HEK293 (cell line): ENCODE measurements at regions not wholly inside any gene's neighbourhood (a gene's known extent, or its start where the extent isn't known, plus 50 kb on each side); places are given as distances from the start of the nearest gene placed in this dataset.
A peak's percentile ranks its signal among the peaks of the same experiment; 100 is the strongest.

ENCODE experiments used
- CTCF ChIA-PET: fragments of 350-600 bp; formaldehyde crosslinking; extraction: SDS; loops from one replicate; lab custom pipeline; 2021; ENCODE audit warnings: antibody characterized with exemption; lab: Yijun Ruan, JAX
- POLR2A ChIA-PET: fragments of 300-600 bp; formaldehyde crosslinking; extraction: SDS; loops from one replicate; lab custom pipeline; 2020; ENCODE audit warnings: antibody characterized with exemption, inconsistent platforms; lab: Yijun Ruan, JAX
- H3K27ac ChIP-seq: fragments of 200-500 bp; sonication (Bioruptor generic); 2 replicates; pipeline ENCODE4 v1.5.1; 2014; ENCODE audit warnings: low read depth, low read length, control low read depth, inconsistent platforms; ENCODE audit errors: extremely low read depth
- H3K36me3 ChIP-seq, 2 experiments: fragments of 200-500 bp in 1 of 2; sonication (Bioruptor generic) in 1 of 2; 1 replicate in 1 of 2; 2 replicates in 1 of 2; pipeline ENCODE4 v1.5.1; 2014 to 2017; ENCODE audit warnings: inconsistent platforms in 2 of 2, low read length in 2 of 2; ENCODE audit not compliant: control insufficient read depth in 2 of 2, insufficient read depth in 1 of 2
- H3K4me1 ChIP-seq: fragments of 200-500 bp; sonication (Bioruptor generic); 2 replicates; pipeline ENCODE4 v1.5.1; 2014; ENCODE audit warnings: mild to moderate bottlenecking, low read length, inconsistent platforms; ENCODE audit not compliant: control insufficient read depth, insufficient read depth
- H3K4me3 ChIP-seq: 2 replicates; pipeline ENCODE4 v1.5.1; 2011; ENCODE audit warnings: low read depth, mild to moderate bottlenecking, control low read depth, low read length, moderate library complexity
- H3K9me3 ChIP-seq: fragments of 200-500 bp; sonication (Bioruptor generic); 2 replicates; pipeline ENCODE4 v1.5.1; 2014; ENCODE audit warnings: low read depth, low read length, inconsistent platforms; ENCODE audit not compliant: control insufficient read depth, insufficient read depth
- FEZF1 ChIP-seq: fragments of 450-650 bp; formaldehyde crosslinking; IDR thresholded peaks from 2 replicates; pipeline ENCODE4 v1.5.1; 2016; ENCODE audit warnings: missing biosample characterization, missing genetic modification characterization
- REPIN1 ChIP-seq: fragments of 450-650 bp; formaldehyde crosslinking; IDR thresholded peaks from 2 replicates; pipeline ENCODE4 v1.5.1; 2017; ENCODE audit warnings: missing biosample characterization, missing genetic modification characterization, low read depth
- SCRT2 ChIP-seq: fragments of 450-650 bp; formaldehyde crosslinking; IDR thresholded peaks from 2 replicates; pipeline ENCODE4 v1.5.1; 2016; ENCODE audit warnings: missing biosample characterization, missing genetic modification characterization
- ZBTB17 ChIP-seq: fragments of 450-650 bp; formaldehyde crosslinking; IDR thresholded peaks from 2 replicates; pipeline ENCODE4 v1.5.1; 2016; ENCODE audit warnings: missing biosample characterization, missing genetic modification characterization
- ZBTB21 ChIP-seq: fragments of 450-650 bp; formaldehyde crosslinking; IDR thresholded peaks from 2 replicates; pipeline ENCODE4 v1.5.1; 2017; ENCODE audit warnings: missing biosample characterization, missing genetic modification characterization
- ZNF221 ChIP-seq: fragments of 450-650 bp; formaldehyde crosslinking; IDR thresholded peaks from 2 replicates; pipeline ENCODE4 v1.5.1; 2017; ENCODE audit warnings: missing biosample characterization, missing genetic modification characterization, borderline replicate concordance
- ZNF239 ChIP-seq: fragments of 450-650 bp; formaldehyde crosslinking; IDR thresholded peaks from 2 replicates; pipeline ENCODE4 v1.5.1; 2016; ENCODE audit warnings: missing biosample characterization, missing genetic modification characterization
- ZNF350 ChIP-seq: fragments of 450-650 bp; formaldehyde crosslinking; IDR thresholded peaks from 2 replicates; pipeline ENCODE4 v1.5.0; 2017; ENCODE audit warnings: missing biosample characterization, mild to moderate bottlenecking, missing genetic modification characterization
- ZNF366 ChIP-seq: fragments of 450-650 bp; formaldehyde crosslinking; conservative IDR thresholded peaks from 2 replicates; pipeline ENCODE4 v1.5.1; 2016; ENCODE audit warnings: missing biosample characterization, missing genetic modification characterization
- ZNF37A ChIP-seq: fragments of 450-650 bp; IDR thresholded peaks from 2 replicates; pipeline ENCODE4 v1.5.1; 2018; ENCODE audit warnings: missing biosample characterization, missing genetic modification characterization
- ZNF423 ChIP-seq: fragments of 450-650 bp; formaldehyde crosslinking; IDR thresholded peaks from 2 replicates; pipeline ENCODE4 v1.5.1; 2016; ENCODE audit warnings: missing biosample characterization, missing genetic modification characterization
- ZNF571 ChIP-seq: fragments of 450-650 bp; formaldehyde crosslinking; IDR thresholded peaks from 2 replicates; pipeline ENCODE4 v1.5.0; 2017; ENCODE audit warnings: missing biosample characterization, missing genetic modification characterization
- ZNF629 ChIP-seq: fragments of 450-650 bp; formaldehyde crosslinking; IDR thresholded peaks from 2 replicates; pipeline ENCODE4 v1.5.1; 2017; ENCODE audit warnings: missing biosample characterization, missing genetic modification characterization
- ZNF658 ChIP-seq: fragments of 450-650 bp; formaldehyde crosslinking; IDR thresholded peaks from 2 replicates; pipeline ENCODE4; 2016; ENCODE audit warnings: missing biosample characterization, missing genetic modification characterization
- ZNF777 ChIP-seq: fragments of 450-650 bp; formaldehyde crosslinking; IDR thresholded peaks from 2 replicates; pipeline ENCODE4 v1.5.1; 2017; ENCODE audit warnings: missing biosample characterization, missing genetic modification characterization, borderline replicate concordance
- ZNF843 ChIP-seq: fragments of 450-650 bp; formaldehyde crosslinking; IDR thresholded peaks from 2 replicates; pipeline ENCODE4 v1.5.1; 2016; ENCODE audit warnings: missing biosample characterization, missing genetic modification characterization
- TF ChIP-seq, protein P1 (sequence below): IDR thresholded peaks from 2 replicates; pipeline ENCODE4 v1.6.1; 2011; ENCODE audit warnings: mild to moderate bottlenecking, low read depth, low read length, borderline replicate concordance
- TF ChIP-seq, protein P2 (sequence below): sonication (generic); formaldehyde crosslinking; IDR thresholded peaks from 2 replicates; pipeline ENCODE4 v1.8.1; 2022; ENCODE audit warnings: mild to moderate bottlenecking, moderate library complexity, missing genetic modification reagents
- TF ChIP-seq, protein P3 (sequence below): fragments of 450-650 bp; formaldehyde crosslinking; IDR thresholded peaks from 2 replicates; pipeline ENCODE4 v1.5.1; 2016; ENCODE audit warnings: missing biosample characterization, missing genetic modification characterization
- TF ChIP-seq, protein P4 (sequence below): fragments of 450-650 bp; formaldehyde crosslinking; IDR thresholded peaks from 2 replicates; pipeline ENCODE4 v1.5.1; 2016; ENCODE audit warnings: missing biosample characterization, missing genetic modification characterization
- TF ChIP-seq, protein P5 (sequence below): fragments of 450-650 bp; formaldehyde crosslinking; IDR thresholded peaks from 2 replicates; pipeline ENCODE4 v1.5.1; 2016; ENCODE audit warnings: missing biosample characterization, missing genetic modification characterization
- TF ChIP-seq, protein P6 (sequence below): fragments of 450-650 bp; formaldehyde crosslinking; IDR thresholded peaks from 2 replicates; pipeline ENCODE4 v1.5.1; 2016; ENCODE audit warnings: missing biosample characterization, missing genetic modification characterization
- TF ChIP-seq, protein P7 (sequence below): fragments of 450-650 bp; formaldehyde crosslinking; IDR thresholded peaks from 2 replicates; pipeline ENCODE4 v1.5.1; 2016; ENCODE audit warnings: missing biosample characterization, missing genetic modification characterization

- no peak for TF ChIP-seq ZNF221 (tag by site-specific recombination)
Measured at GRCh38 chr16:80263848-80264694, 276.7 kb upstream of the DYNLRB2 start (continued).

DNA sequence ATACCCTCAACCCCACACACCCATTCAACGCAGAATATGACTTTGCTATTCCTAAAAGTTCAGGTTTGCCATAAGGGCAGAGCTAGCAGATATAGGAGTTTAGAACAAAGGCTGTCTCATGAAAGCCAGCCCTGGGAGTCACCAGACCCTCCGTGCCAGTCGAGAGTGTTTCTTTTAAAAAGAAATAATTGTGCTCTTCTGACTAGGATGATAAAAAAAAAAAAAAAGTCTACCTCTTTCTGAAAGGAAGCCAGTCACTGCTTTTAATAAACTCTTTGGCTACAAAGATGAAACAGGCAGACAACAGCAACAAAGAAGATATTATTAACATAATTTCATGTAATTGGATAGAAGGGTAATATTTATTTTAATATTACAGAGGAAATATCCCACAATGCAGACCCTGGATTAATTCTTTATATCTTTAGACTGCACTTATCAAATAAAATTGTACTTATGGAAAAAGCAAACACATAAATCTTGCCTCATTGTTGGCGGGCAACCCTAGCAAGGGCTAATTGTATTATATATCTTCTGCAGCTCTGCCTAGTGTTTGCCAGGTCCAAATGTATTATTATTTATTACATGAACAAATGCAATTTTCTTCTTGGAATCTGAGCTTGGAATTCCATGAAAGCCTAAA lies 277.5 kb upstream of the DYNLRB2 start:
- Histone ChIP-seq H3K9me3 (no peaks in the 10 kb centered on the region), H3K36me3 (no peaks in the 10 kb centered on the region), H3K27ac (no peak overlapping the region), H3K4me3 (no peak overlapping the region), H3K4me1 (peaks cover 5% of the 10 kb centered on the region)
- ChIA-PET POLR2A (no interaction called here), CTCF (interaction anchor here (0.6 kb wide), 1 partner anchor 254 kb away, joined by 6 read pairs; no protein-coding TSS in a partner anchor)
- TF ChIP-seq, protein P1, sequence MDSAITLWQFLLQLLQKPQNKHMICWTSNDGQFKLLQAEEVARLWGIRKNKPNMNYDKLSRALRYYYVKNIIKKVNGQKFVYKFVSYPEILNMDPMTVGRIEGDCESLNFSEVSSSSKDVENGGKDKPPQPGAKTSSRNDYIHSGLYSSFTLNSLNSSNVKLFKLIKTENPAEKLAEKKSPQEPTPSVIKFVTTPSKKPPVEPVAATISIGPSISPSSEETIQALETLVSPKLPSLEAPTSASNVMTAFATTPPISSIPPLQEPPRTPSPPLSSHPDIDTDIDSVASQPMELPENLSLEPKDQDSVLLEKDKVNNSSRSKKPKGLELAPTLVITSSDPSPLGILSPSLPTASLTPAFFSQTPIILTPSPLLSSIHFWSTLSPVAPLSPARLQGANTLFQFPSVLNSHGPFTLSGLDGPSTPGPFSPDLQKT, result no peak
- TF ChIP-seq, protein P2, sequence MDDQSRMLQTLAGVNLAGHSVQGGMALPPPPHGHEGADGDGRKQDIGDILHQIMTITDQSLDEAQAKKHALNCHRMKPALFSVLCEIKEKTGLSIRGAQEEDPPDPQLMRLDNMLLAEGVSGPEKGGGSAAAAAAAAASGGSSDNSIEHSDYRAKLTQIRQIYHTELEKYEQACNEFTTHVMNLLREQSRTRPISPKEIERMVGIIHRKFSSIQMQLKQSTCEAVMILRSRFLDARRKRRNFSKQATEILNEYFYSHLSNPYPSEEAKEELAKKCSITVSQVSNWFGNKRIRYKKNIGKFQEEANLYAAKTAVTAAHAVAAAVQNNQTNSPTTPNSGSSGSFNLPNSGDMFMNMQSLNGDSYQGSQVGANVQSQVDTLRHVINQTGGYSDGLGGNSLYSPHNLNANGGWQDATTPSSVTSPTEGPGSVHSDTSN, result no peak
- TF ChIP-seq ZNF239 (tag by site-specific recombination), result no peak
- TF ChIP-seq, protein P3, sequence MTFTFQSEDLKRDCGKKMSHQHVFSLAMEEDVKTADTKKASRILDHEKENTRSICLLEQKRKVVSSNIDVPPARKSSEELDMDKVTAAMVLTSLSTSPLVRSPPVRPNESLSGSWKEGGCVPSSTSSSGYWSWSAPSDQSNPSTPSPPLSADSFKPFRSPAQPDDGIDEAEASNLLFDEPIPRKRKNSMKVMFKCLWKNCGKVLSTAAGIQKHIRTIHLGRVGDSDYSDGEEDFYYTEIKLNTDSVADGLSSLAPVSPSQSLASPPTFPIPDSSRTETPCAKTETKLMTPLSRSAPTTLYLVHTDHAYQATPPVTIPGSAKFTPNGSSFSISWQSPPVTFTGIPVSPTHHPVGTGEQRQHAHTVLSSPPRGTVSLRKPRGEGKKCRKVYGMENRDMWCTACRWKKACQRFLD (tag by site-specific recombination), result no peak
- no peak for TF ChIP-seq ZNF350 (tag by site-specific recombination)
- no peak for TF ChIP-seq ZNF658 (tag by site-specific recombination)
- TF ChIP-seq ZNF423, result no peak
- no peak for TF ChIP-seq ZNF777

DNA sequence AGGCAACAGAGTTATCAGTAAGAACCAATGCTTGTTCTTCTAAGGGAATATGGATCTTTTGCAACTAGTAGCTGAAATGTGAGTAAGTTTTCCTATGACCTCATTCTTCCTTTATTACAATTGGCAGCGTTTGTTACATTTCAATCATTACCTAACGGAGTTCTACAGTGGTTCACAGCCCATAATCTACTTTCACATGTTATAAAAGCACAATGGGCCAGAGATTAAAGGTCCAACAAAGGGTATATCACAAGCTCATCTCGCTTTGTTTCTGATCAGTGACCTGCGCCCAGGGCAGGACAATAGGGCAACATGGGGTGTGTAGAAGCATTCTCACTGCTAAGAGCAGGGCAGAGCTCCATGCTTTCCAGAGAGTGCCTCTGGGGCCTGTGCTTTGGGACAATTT lies 279.9 kb upstream of the DYNLRB2 start:
- no peak overlapping the region for H3K27ac ChIP-seq
- ChIA-PET POLR2A (no interaction called here), CTCF (no interaction called here)
- H3K9me3 ChIP-seq, result no peaks in the 10 kb centered on the region
- H3K4me3 ChIP-seq, result no peak overlapping the region
- H3K4me1 ChIP-seq, result peaks cover 5% of the 10 kb centered on the region
- no peaks in the 10 kb centered on the region for H3K36me3 ChIP-seq
- TF ChIP-seq ZNF571 (tag by site-specific recombination) (no peak), FEZF1 (tag by site-specific recombination) (peak; percentile 46), ZNF629 (peak; percentile 80), REPIN1 (tag by site-specific recombination) (no peak), ZNF366 (tag by site-specific recombination) (0 out of 2 replicates have a peak, but pooled peaks have one; percentile 38), SCRT2 (tag by site-specific recombination) (peak; percentile 73), ZBTB17 (tag by site-specific recombination) (peak; percentile 24; the same call in 1 of the 2 replicates), ZBTB21 (tag by site-specific recombination) (peak; percentile 67), ZNF37A (tag by site-specific recombination) (no peak), ZNF843 (tag by site-specific recombination) (peak; percentile 75)
- TF ChIP-seq, protein P4, sequence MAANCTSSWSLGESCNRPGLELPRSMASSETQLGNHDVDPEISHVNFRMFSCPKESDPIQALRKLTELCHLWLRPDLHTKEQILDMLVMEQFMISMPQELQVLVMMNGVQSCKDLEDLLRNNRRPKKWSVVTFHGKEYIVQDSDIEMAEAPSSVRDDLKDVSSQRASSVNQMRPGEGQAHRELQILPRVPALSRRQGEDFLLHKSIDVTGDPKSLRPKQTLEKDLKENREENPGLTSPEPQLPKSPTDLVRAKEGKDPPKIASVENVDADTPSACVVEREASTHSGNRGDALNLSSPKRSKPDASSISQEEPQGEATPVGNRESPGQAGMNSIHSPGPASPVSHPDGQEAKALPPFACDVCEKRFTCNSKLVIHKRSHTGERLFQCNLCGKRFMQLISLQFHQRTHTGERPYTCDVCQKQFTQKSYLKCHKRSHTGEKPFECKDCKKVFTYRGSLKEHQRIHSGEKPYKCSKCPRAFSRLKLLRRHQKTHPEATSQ (tag by site-specific recombination), result no peak
- TF ChIP-seq, protein P5, sequence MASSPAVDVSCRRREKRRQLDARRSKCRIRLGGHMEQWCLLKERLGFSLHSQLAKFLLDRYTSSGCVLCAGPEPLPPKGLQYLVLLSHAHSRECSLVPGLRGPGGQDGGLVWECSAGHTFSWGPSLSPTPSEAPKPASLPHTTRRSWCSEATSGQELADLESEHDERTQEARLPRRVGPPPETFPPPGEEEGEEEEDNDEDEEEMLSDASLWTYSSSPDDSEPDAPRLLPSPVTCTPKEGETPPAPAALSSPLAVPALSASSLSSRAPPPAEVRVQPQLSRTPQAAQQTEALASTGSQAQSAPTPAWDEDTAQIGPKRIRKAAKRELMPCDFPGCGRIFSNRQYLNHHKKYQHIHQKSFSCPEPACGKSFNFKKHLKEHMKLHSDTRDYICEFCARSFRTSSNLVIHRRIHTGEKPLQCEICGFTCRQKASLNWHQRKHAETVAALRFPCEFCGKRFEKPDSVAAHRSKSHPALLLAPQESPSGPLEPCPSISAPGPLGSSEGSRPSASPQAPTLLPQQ (tag by site-specific recombination), result 0 out of 2 replicates have a peak, but pooled peaks have one; percentile 19
- TF ChIP-seq, protein P6, sequence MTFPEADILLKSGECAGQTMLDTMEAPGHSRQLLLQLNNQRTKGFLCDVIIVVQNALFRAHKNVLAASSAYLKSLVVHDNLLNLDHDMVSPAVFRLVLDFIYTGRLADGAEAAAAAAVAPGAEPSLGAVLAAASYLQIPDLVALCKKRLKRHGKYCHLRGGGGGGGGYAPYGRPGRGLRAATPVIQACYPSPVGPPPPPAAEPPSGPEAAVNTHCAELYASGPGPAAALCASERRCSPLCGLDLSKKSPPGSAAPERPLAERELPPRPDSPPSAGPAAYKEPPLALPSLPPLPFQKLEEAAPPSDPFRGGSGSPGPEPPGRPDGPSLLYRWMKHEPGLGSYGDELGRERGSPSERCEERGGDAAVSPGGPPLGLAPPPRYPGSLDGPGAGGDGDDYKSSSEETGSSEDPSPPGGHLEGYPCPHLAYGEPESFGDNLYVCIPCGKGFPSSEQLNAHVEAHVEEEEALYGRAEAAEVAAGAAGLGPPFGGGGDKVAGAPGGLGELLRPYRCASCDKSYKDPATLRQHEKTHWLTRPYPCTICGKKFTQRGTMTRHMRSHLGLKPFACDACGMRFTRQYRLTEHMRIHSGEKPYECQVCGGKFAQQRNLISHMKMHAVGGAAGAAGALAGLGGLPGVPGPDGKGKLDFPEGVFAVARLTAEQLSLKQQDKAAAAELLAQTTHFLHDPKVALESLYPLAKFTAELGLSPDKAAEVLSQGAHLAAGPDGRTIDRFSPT (tag by site-specific recombination), result peak; percentile 26; the same call in 1 of the 2 replicates
- TF ChIP-seq, protein P7, sequence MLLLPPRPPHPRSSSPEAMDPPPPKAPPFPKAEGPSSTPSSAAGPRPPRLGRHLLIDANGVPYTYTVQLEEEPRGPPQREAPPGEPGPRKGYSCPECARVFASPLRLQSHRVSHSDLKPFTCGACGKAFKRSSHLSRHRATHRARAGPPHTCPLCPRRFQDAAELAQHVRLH (tag by site-specific recombination), result 0 out of 2 replicates have a peak, but pooled peaks have one; percentile 13
